CD4-positive, alpha-beta T cell treated with Interleukin-15 for 4 hours (primary cell): ENCODE measurements at regions not wholly inside any gene's neighbourhood (a gene's known extent, or its start where the extent isn't known, plus 50 kb on each side); places are given as distances from the start of the nearest gene placed in this dataset.
"Not testable (repeated sequence)": the region's sequence is repeated elsewhere in the genome, so short reads cannot be mapped to it uniquely, and the experiment has no call there.

Experiments used
- DNase-seq: peaks from one replicate; pipeline ENCODE4 v3.0.0-alpha.2; 2020; ENCODE audit warnings: low spot score

GRCh38 chr1:61579802-61580201, 145.1 kb downstream of the TM2D1 start:
- DNase-seq: no peak

GRCh38 chr1:61572046-61572445, 152.9 kb downstream of the TM2D1 start:
- DNase-seq: no peak

DNA sequence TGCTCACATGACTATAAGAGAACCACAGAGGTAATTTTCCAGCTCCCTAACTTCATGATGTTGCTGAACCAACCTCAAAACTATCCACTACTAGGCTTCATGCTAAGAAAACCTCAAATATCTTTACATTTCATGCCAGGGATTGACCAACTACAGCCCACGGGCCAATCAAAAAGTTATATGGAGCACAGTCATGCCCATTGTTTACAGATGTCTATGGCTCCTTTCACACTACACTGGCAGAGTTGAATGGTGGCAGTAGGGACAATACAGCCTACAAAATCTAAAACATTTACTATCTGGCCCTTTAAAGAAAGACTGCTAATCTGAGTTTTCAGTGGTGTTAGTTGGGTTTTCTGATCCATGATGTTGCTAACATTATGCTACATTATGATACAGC, 154.8 kb downstream of the TM2D1 start:
- DNase-seq: no peak

GRCh38 chr1:61569303-61569621, 155.7 kb downstream of the TM2D1 start:
- DNase-seq: no peak

GRCh38 chr1:61568460-61569302, 156.3 kb downstream of the TM2D1 start:
- DNase-seq: no peak

GRCh38 chr1:61566177-61566576, 158.8 kb downstream of the TM2D1 start:
- no peak for DNase-seq

DNA sequence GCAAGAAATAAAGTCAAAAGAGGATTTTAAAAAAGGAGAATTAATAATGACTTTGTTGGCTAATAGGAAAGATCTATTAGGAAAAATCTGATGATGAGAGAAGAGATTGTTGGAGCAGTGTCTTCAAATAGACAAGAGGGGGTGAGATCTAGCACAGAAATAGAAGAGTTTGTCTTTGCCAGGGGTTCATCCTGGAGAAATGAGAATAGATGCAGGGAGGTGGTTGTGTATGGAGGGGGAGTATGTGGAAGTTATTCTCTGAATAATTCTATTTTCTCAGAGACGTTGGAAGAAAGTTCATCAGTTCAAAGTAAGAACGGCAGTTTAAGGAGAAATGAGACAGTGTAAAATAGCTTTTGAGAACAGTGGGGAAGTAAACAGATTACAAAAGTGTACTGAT, 161.3 kb downstream of the TM2D1 start:
- DNase-seq: no peak

GRCh38 chr1:61561666-61562065, 163.3 kb downstream of the TM2D1 start:
- no peak for DNase-seq

DNA sequence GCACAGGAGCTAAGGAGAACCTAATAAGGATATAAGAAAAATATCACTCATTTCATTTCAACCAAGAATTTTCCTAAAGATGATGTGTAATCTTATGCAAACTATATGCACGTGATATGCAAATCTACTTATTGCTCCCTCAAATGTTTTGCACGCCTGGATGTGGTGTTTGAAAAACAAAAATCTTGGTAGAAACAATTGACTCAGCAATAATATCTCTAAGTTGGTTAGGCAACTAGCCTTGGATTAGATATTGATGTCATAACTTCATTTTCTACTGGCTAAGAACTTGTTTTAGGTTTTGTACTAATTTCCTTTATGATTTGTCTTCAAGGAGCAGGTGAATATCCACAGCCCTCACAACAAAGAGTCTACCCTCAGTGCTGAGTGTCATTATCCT, 164.6 kb downstream of the TM2D1 start:
- DNase-seq: no peak

DNA sequence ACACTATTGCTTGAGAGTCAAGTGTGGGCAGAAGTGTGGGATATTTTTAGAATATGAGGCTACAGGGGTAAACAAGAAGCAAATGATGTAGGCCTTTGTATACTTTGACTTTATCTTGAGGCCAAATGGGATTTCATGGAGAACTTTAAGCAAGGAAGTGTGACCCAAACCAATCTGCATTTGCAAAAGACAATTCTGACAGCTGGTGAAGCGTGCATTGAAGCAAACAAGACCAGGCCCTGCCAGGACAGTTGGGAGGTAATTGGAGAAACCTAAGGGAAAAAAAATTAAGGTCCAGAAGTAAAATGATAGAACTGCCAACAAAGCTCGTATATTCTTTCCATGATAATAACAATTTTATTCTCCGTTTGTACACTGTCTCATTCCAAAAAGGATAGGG, 168.3 kb downstream of the TM2D1 start:
- no peak for DNase-seq

GRCh38 chr1:61552630-61553305, 172.2 kb downstream of the TM2D1 start:
- DNase-seq: no peak

DNA sequence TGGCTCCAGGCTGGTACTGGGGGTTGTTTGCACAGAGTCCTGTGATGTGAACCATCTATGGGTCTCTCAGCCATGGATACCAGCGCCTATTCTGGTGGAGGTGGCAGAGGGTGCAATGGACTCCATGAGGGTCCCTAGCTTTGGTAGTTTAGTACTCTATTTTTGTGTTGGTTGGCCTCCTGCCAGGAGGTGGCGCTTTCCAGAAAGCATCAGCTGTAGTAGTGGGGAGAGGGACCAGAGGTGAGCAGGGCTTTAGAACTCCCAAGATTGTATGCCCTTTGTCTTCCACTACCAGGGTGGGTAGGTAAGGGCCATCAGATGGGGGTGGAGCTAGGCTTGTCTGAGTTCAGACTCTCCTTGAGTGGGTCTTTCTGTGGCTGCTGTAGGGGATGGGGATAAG, 177.6 kb downstream of the TM2D1 start:
- DNase-seq: not testable (repeated sequence)

DNA sequence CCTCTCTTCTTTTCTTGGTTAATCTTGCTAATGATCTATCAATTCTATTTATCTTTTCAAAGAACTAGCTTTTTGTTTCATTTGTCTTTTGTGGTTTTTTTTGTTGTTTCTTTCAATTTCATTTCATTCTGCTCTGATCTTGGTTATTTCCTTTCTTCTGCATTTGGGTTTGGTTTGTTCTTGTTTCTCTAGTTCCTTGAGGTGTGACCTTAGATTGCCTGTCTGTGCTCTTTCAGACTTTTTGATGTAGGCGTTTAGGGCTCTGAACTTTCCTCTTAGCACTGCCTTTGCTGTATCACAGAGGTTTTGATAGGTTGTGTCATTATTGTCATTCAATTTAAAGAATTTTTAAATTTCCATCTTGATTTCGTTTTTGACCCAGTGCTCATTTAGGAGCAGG, 180.1 kb downstream of the TM2D1 start:
- not testable (repeated sequence) for DNase-seq

GRCh38 chr1:61543498-61543897, 181.4 kb downstream of the TM2D1 start:
- not testable (repeated sequence) for DNase-seq

DNA sequence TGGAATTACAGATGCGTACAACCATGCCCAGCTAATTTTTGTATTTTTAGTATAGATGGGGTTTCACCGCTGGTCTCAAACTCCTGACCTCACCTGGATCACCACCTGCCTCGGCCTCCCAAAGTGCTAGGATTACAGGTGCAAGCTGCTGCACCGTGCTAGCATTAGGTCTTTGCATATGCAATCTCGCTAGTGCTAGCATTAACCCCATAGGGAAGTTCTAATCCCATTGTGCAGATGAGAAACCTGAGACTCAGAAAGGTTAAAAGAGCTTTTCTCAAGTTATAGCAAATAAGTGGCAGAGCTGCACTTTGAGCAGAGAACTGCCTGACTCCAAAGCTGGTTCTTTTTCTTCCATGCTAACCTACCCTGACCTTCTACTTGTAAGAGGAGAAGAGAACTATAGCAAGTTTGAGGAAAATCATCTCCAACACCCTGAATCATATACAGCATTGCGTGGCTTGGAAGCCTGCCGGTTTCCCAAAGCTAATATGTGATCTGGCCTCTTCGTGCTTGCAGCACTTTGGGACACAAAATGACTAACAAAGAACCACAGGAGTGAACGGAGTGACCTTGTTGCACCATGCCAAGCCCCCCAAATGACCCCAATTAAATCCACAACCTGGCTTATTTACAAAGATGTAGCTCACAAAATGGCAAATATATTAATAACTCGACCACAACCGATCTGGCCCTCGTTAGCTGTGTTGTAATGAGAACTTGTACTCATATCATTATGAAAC, 185.1 kb downstream of the TM2D1 start:
- DNase-seq: no peak

- no peak for DNase-seq
These were observed 186.7 kb downstream of the TM2D1 start for GRCh38 chr1:61538228-61538627.

DNA sequence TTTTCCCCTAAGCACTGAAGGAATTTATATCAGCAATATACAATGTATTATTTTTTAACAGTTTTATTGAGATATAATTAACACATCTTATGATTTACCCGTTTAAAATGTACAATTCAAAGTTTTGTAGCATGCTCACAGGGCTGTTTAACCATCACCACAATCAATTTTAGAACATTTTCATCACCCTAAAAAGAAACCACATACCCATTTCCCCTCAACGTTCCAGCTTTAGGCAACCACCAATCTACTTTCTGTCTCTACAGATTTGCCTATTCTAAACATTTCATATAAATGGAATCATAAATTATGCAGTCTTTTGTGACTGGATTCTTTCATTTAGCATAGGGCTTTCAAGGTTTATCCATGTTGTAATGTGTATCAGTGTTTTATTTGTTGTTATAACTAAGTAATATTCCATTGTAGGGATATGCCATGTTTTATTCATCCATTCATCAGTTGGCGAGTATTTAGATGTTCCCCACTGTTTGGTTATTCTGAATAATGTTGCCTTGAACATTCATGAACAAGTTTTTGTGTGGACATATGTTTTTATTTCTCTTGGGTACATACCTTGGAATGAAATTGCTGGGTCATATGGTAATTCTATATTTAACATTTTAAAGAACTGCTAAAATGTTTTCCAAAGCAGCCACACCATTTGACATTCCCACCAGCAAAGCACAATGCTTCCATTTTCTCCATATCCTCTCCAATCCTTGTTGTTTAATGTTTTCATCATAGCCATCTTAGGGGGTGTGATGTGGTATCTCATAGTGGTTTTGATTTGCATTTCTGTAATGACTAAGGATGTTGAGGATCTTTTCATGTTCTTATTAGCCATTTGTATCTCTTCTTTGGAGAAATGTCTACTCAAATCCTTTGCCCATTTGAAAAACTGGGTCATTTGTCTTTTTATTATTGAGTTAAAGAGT, 188.5 kb downstream of the TM2D1 start:
- no peak for DNase-seq

- no peak for DNase-seq
These were observed 190.1 kb downstream of the TM2D1 start for GRCh38 chr1:61534847-61535246.

DNA sequence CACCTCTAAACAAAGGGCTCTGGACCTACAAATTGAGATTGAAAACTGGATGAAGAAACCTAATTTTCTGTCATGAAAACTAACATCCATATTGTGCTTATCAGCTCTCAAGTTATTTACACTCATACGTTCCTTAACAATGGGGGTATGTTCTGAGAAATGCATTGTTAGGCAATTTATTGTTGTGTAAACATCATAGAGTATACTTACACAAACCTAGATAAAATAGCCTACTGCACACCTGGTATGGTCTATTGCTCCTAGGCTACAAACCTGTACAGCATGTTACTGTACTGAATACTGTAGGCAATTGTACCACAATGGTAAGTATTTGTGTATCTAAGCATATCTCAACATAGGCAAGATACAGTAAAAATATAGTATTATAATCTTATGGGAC, 191.4 kb downstream of the TM2D1 start:
- DNase-seq: no peak

GRCh38 chr1:61531716-61532115, 193.2 kb downstream of the TM2D1 start:
- no peak for DNase-seq

DNA sequence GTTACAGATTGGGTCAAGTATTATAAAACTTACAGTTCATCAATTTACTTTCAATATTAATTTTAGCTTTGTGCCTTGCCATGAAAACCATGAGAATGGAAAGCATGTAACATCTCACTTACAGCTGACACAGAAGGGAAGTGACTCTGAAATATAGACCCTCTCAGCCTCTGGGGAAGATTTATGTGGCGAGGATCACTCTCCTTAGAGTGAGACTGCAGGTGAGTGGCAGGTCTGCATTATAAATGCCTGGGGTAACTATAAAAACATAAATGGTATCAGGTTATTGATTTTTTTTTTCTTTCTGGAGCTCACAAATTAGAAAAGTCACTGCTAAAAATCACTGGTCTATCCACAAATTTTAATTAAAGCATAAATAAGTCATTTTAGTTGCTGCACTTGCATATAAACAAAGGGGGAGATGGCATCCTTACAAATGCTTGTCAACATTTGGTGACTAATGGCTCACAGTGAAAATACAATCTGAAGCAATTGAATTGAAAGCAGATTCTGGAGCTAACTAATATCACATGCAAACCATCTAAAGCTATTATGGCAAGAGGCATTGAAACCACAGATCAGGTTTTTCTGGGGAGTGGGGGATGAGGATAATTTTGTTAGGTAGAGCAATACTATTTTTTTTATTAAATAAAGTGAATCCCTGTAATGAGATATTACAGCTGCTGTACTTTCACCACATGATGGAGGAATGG, 200.9 kb downstream of the TM2D1 start:
- DNase-seq: no peak
